ENCODE measurements at regions not wholly inside any gene's neighbourhood (a gene's known extent, or its start where the extent isn't known, plus 50 kb on each side); places are given as distances from the start of the nearest gene placed in this dataset.

GRCh38 chr2:209091056-209091455, 332.8 kb upstream of the MAP2 start:
- no peak for ATAC-seq (ENCODE audit: low read depth)
- Histone ChIP-seq H4K20me1 (ENCODE audit: control insufficient read depth, insufficient read depth, low read length, poor library complexity, severe bottlenecking) (no peaks in the 10 kb centered on the region), H3K27me3 (replicated peaks in 1 of 4; ENCODE audit: control extremely low read depth in 1 of 4, control insufficient read depth in 3 of 4, insufficient read depth in 4 of 4, low read length in 3 of 4) (no peaks in the 10 kb centered on the region), H3K36me3 (replicated peaks in 1 of 2; ENCODE audit: control extremely low read depth in 1 of 2, control insufficient read depth in 1 of 2, extremely low read depth in 1 of 2, insufficient read depth in 2 of 2, low read length in 1 of 2) (no peaks in the 10 kb centered on the region), H3K9me3 (ENCODE audit: control extremely low read depth in 1 of 3, control insufficient read depth in 2 of 3, insufficient read depth in 1 of 3, low read length in 2 of 3) (no peaks in the 10 kb centered on the region), H3K27ac (ENCODE audit: low read length in 2 of 2) (no peak overlapping the region), H3K4me2 (replicated peaks; ENCODE audit: low read depth, low read length, poor library complexity, severe bottlenecking) (no peak overlapping the region), H3K79me2 (ENCODE audit: control insufficient read depth, insufficient read depth, low read length) (no peaks in the 10 kb centered on the region), H2AFZ (ENCODE audit: insufficient read depth, low read depth, low read length, poor library complexity, severe bottlenecking) (no peak overlapping the region), H3K9ac (ENCODE audit: low read length) (no peak overlapping the region), H3K4me1 (ENCODE audit: control insufficient read depth in 2 of 2, insufficient read depth in 2 of 2, low read length in 2 of 2) (no peaks in the 10 kb centered on the region), H3K4me3 (ENCODE audit: control extremely low read depth in 1 of 5, extremely low read depth in 1 of 5, insufficient read depth in 1 of 5, low read depth in 2 of 5, low read length in 4 of 5) (no peak overlapping the region)
- no peak overlapping the region for H3K27ac Mint-ChIP-seq
- no peaks in the 10 kb centered on the region for H3K27me3 Mint-ChIP-seq
- intact Hi-C loops (cut with micrococcal nuclease) = no loop called here
- H3K4me1 Mint-ChIP-seq = no peaks in the 10 kb centered on the region
- TF ChIP-seq EZH2 (IDR thresholded peaks at IDR 0.05; ENCODE audit: borderline replicate concordance, insufficient read depth, low read depth, low read length, poor library complexity, severe bottlenecking) (no peak), CTCF (IDR thresholded peaks at IDR 0.05) (no peak)
- no peak for DNase-seq
- no peaks in the 10 kb centered on the region for H3K9me3 Mint-ChIP-seq (ENCODE audit: insufficient read depth)
- no CpG with 5 or more reads among the region's 1 CpG for WGBS (ENCODE audit: insufficient coverage)
- ChIA-PET POLR2A (no interaction called here), CTCF (no interaction called here)
- no peak overlapping the region for H3K4me3 Mint-ChIP-seq

GRCh38 chr2:209094221-209094620, 329.6 kb upstream of the MAP2 start:
- ChIA-PET POLR2A (no interaction called here), CTCF (no interaction called here)
- no peak overlapping the region for H3K9ac ChIP-seq (ENCODE audit: low read length)
- Mint-ChIP-seq H3K27me3 (no peaks in the 10 kb centered on the region), H3K4me3 (no peak overlapping the region), H3K9me3 (ENCODE audit: insufficient read depth) (no peaks in the 10 kb centered on the region), H3K4me1 (no peaks in the 10 kb centered on the region), H3K27ac (no peak overlapping the region)
- H3K27ac ChIP-seq (ENCODE audit: low read length in 2 of 2) = no peak overlapping the region
- H4K20me1 ChIP-seq (ENCODE audit: control insufficient read depth, insufficient read depth, low read length, poor library complexity, severe bottlenecking) = no peaks in the 10 kb centered on the region
- intact Hi-C loops (cut with micrococcal nuclease) = no loop called here
- H3K9me3 ChIP-seq (ENCODE audit: control extremely low read depth in 1 of 3, control insufficient read depth in 2 of 3, insufficient read depth in 1 of 3, low read length in 2 of 3) = peaks cover 0 to 4% (median 0%) of the 10 kb centered on the region in 3 donors
- no peak overlapping the region for H3K4me2 ChIP-seq (replicated peaks; ENCODE audit: low read depth, low read length, poor library complexity, severe bottlenecking)
- H3K4me1 ChIP-seq (ENCODE audit: control insufficient read depth in 2 of 2, insufficient read depth in 2 of 2, low read length in 2 of 2) = no peaks in the 10 kb centered on the region
- no peak overlapping the region for H3K4me3 ChIP-seq (ENCODE audit: control extremely low read depth in 1 of 5, extremely low read depth in 1 of 5, insufficient read depth in 1 of 5, low read depth in 2 of 5, low read length in 4 of 5)
- DNase-seq (no peak), ATAC-seq (ENCODE audit: low read depth) (no peak)
- H2AFZ ChIP-seq (ENCODE audit: insufficient read depth, low read depth, low read length, poor library complexity, severe bottlenecking) = no peak overlapping the region
- no peaks in the 10 kb centered on the region for H3K79me2 ChIP-seq (ENCODE audit: control insufficient read depth, insufficient read depth, low read length)
- TF ChIP-seq EZH2 (IDR thresholded peaks at IDR 0.05; ENCODE audit: borderline replicate concordance, insufficient read depth, low read depth, low read length, poor library complexity, severe bottlenecking) (no peak), CTCF (IDR thresholded peaks at IDR 0.05) (no peak)
- no peaks in the 10 kb centered on the region for H3K36me3 ChIP-seq (replicated peaks in 1 of 2; ENCODE audit: control extremely low read depth in 1 of 2, control insufficient read depth in 1 of 2, extremely low read depth in 1 of 2, insufficient read depth in 2 of 2, low read length in 1 of 2)
- no peaks in the 10 kb centered on the region for H3K27me3 ChIP-seq (replicated peaks in 1 of 4; ENCODE audit: control extremely low read depth in 1 of 4, control insufficient read depth in 3 of 4, insufficient read depth in 4 of 4, low read length in 3 of 4)
- WGBS (ENCODE audit: insufficient coverage) = 73% methylated on average over 2 of the region's 2 CpGs
